Neural cell (in vitro differentiated cells): ENCODE measurements at regions not wholly inside any gene's neighbourhood (a gene's known extent, or its start where the extent isn't known, plus 50 kb on each side); places are given as distances from the start of the nearest gene placed in this dataset.

Experiments
- H2AFZ ChIP-seq: fragments of 200-600, 300-800 bp; sonication (generic), shearing (Covaris generic); 2 replicates; pipeline ENCODE4 v1.6.0; 2014; ENCODE audit warnings: low read depth, mild to moderate bottlenecking, antibody characterized with exemption, low read length, moderate library complexity
- H3F3A ChIP-seq: fragments of 200-600 bp; shearing (Covaris generic); 2 replicates; pipeline ENCODE4 v1.6.1; 2016; ENCODE audit warnings: mild to moderate bottlenecking, moderate library complexity, mixed read lengths, antibody characterized with exemption, low read length; ENCODE audit not compliant: insufficient read depth, poor library complexity, severe bottlenecking
- H3K27ac ChIP-seq: fragments of 200-600, 300-800 bp; sonication (generic), shearing (Covaris generic); 2 replicates; pipeline ENCODE4 v1.5.1; 2014; ENCODE audit warnings: mild to moderate bottlenecking, low read length, moderate library complexity
- H3K27me3 ChIP-seq: fragments of 300-800, 200-600 bp; sonication (generic), shearing (Covaris generic); 2 replicates; pipeline ENCODE4 v1.6.0; 2014; ENCODE audit warnings: mild to moderate bottlenecking, low read depth, low read length, moderate library complexity; ENCODE audit not compliant: insufficient read depth
- H3K36me3 ChIP-seq: fragments of 300-800, 200-600 bp; sonication (generic), shearing (Covaris generic); 2 replicates; pipeline ENCODE4 v1.5.1; 2014; ENCODE audit warnings: mild to moderate bottlenecking, antibody characterized with exemption, low read length, moderate library complexity; ENCODE audit not compliant: insufficient read depth
- H3K4me2 ChIP-seq: fragments of 300-800, 200-600 bp; sonication (generic), shearing (Covaris generic); 2 replicates; pipeline ENCODE4 v1.6.0; 2014; ENCODE audit warnings: mild to moderate bottlenecking, low read length
- H3K4me3 ChIP-seq: fragments of 300-800, 200-600 bp; sonication (generic), shearing (Covaris generic); 2 replicates; pipeline ENCODE4 v1.5.1; 2014; ENCODE audit warnings: mild to moderate bottlenecking, low read length, moderate library complexity
- H3K79me2 ChIP-seq: fragments of 200-600 bp; shearing (Covaris generic); replicated peaks from 2 replicates; pipeline ENCODE4 v1.6.0; 2014; ENCODE audit warnings: mild to moderate bottlenecking, low read length, moderate library complexity; ENCODE audit not compliant: insufficient read depth
- H3K9ac ChIP-seq: fragments of 300-800, 200-600 bp; sonication (generic), shearing (Covaris generic); 2 replicates; pipeline ENCODE4 v1.6.1; 2016; ENCODE audit warnings: mild to moderate bottlenecking, low read length, mixed read lengths
- H3K9me2 ChIP-seq: fragments of 200-600 bp; shearing (Covaris generic); 2 replicates; pipeline ENCODE4 v1.6.1; 2016; ENCODE audit warnings: mild to moderate bottlenecking, low read length, mixed read lengths; ENCODE audit not compliant: insufficient read depth
- H3K9me3 ChIP-seq: fragments of 200-600, 300-800 bp; sonication (generic), shearing (Covaris generic); 2 replicates; pipeline ENCODE4 v1.6.1; 2016; ENCODE audit warnings: mild to moderate bottlenecking, mixed run types, low read length, moderate library complexity, mixed read lengths
- H4K20me1 ChIP-seq: fragments of 200-600 bp; shearing (Covaris generic); 2 replicates; pipeline ENCODE4 v1.6.1; 2016; ENCODE audit warnings: mild to moderate bottlenecking, mixed run types; ENCODE audit not compliant: insufficient read depth
- EP300 ChIP-seq: fragments of 450-650 bp; conservative IDR thresholded peaks from 2 replicates; pipeline ENCODE4 v1.6.1; 2014; ENCODE audit warnings: antibody characterized with exemption, mild to moderate bottlenecking, moderate library complexity; ENCODE audit not compliant: poor library complexity, severe bottlenecking
- EZH2 ChIP-seq: fragments of 200-600, 300-800 bp; shearing (Covaris generic), sonication (generic); IDR thresholded peaks from 2 replicates; pipeline ENCODE4 v1.6.1; 2014; ENCODE audit warnings: antibody characterized with exemption, low read length, borderline replicate concordance, mild to moderate bottlenecking; ENCODE audit not compliant: insufficient read depth, poor library complexity, severe bottlenecking
- MXI1 ChIP-seq: fragments of 450-650 bp; conservative IDR thresholded peaks from 2 replicates; pipeline ENCODE4 v1.6.1; 2014; ENCODE audit warnings: antibody characterized with exemption, mild to moderate bottlenecking; ENCODE audit not compliant: poor library complexity, severe bottlenecking
- POLR2AphosphoS5 ChIP-seq: IDR thresholded peaks from 2 replicates; pipeline ENCODE4 v1.6.1; 2012
- RAD21 ChIP-seq: fragments of 450-650 bp; conservative IDR thresholded peaks from 2 replicates; pipeline ENCODE4 v1.6.1; 2014; ENCODE audit warnings: antibody characterized with exemption, mild to moderate bottlenecking, moderate library complexity
- SMC3 ChIP-seq: fragments of 450-650 bp; conservative IDR thresholded peaks from 2 replicates; pipeline ENCODE4 v1.6.1; 2014; ENCODE audit warnings: antibody characterized with exemption, mild to moderate bottlenecking, moderate library complexity; ENCODE audit not compliant: poor library complexity
- TAF1 ChIP-seq: IDR thresholded peaks from 2 replicates; pipeline ENCODE4 v1.6.1; 2012; ENCODE audit warnings: low read depth
- TF ChIP-seq, protein P1 (sequence below): IDR thresholded peaks from 2 replicates; pipeline ENCODE4 v1.6.1; 2012; ENCODE audit warnings: borderline replicate concordance
- TF ChIP-seq, protein P2 (sequence below): fragments of 450-650 bp; IDR thresholded peaks from 2 replicates; pipeline ENCODE4 v1.5.1; 2014; ENCODE audit warnings: antibody characterized with exemption, mild to moderate bottlenecking, moderate library complexity; ENCODE audit not compliant: poor library complexity, severe bottlenecking

GRCh38 chr9:16196206-16196605 lies 643.4 kb downstream of the CCDC171 start:
- TF ChIP-seq RAD21: no peak
- no peak for TF ChIP-seq SMC3
- no peak for TF ChIP-seq MXI1
- no peak for TF ChIP-seq POLR2AphosphoS5
- TF ChIP-seq, protein P1, sequence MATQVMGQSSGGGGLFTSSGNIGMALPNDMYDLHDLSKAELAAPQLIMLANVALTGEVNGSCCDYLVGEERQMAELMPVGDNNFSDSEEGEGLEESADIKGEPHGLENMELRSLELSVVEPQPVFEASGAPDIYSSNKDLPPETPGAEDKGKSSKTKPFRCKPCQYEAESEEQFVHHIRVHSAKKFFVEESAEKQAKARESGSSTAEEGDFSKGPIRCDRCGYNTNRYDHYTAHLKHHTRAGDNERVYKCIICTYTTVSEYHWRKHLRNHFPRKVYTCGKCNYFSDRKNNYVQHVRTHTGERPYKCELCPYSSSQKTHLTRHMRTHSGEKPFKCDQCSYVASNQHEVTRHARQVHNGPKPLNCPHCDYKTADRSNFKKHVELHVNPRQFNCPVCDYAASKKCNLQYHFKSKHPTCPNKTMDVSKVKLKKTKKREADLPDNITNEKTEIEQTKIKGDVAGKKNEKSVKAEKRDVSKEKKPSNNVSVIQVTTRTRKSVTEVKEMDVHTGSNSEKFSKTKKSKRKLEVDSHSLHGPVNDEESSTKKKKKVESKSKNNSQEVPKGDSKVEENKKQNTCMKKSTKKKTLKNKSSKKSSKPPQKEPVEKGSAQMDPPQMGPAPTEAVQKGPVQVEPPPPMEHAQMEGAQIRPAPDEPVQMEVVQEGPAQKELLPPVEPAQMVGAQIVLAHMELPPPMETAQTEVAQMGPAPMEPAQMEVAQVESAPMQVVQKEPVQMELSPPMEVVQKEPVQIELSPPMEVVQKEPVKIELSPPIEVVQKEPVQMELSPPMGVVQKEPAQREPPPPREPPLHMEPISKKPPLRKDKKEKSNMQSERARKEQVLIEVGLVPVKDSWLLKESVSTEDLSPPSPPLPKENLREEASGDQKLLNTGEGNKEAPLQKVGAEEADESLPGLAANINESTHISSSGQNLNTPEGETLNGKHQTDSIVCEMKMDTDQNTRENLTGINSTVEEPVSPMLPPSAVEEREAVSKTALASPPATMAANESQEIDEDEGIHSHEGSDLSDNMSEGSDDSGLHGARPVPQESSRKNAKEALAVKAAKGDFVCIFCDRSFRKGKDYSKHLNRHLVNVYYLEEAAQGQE: no peak
- no peak for TF ChIP-seq EZH2
- TF ChIP-seq TAF1: no peak
- TF ChIP-seq, protein P2, sequence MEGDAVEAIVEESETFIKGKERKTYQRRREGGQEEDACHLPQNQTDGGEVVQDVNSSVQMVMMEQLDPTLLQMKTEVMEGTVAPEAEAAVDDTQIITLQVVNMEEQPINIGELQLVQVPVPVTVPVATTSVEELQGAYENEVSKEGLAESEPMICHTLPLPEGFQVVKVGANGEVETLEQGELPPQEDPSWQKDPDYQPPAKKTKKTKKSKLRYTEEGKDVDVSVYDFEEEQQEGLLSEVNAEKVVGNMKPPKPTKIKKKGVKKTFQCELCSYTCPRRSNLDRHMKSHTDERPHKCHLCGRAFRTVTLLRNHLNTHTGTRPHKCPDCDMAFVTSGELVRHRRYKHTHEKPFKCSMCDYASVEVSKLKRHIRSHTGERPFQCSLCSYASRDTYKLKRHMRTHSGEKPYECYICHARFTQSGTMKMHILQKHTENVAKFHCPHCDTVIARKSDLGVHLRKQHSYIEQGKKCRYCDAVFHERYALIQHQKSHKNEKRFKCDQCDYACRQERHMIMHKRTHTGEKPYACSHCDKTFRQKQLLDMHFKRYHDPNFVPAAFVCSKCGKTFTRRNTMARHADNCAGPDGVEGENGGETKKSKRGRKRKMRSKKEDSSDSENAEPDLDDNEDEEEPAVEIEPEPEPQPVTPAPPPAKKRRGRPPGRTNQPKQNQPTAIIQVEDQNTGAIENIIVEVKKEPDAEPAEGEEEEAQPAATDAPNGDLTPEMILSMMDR: no peak
- TF ChIP-seq EP300: no peak
- no peak overlapping the region for H3K4me2 ChIP-seq
- H2AFZ ChIP-seq: no peak overlapping the region
- no peaks in the 10 kb centered on the region for H3K9me2 ChIP-seq
- no peaks in the 10 kb centered on the region for H3F3A ChIP-seq
- no peaks in the 10 kb centered on the region for H3K27me3 ChIP-seq
- H3K9ac ChIP-seq: no peak overlapping the region
- H3K36me3 ChIP-seq: no peaks in the 10 kb centered on the region
- H3K9me3 ChIP-seq: no peaks in the 10 kb centered on the region
- no peak overlapping the region for H3K4me3 ChIP-seq
- no peak overlapping the region for H3K27ac ChIP-seq
- H3K79me2 ChIP-seq: no peaks in the 10 kb centered on the region
- no peaks in the 10 kb centered on the region for H4K20me1 ChIP-seq

GRCh38 chr9:16197578-16198370 lies 644.9 kb downstream of the CCDC171 start:
- no peak for TF ChIP-seq MXI1
- TF ChIP-seq, protein P2: no peak
- no peak overlapping the region for H3K9ac ChIP-seq
- no peak overlapping the region for H3K27ac ChIP-seq
- H3K4me2 ChIP-seq: no peak overlapping the region
- H3K4me3 ChIP-seq: no peak overlapping the region
- no peaks in the 10 kb centered on the region for H3K79me2 ChIP-seq
- no peaks in the 10 kb centered on the region for H3F3A ChIP-seq
- H3K9me3 ChIP-seq: no peaks in the 10 kb centered on the region
- H3K9me2 ChIP-seq: no peaks in the 10 kb centered on the region
- H3K36me3 ChIP-seq: no peaks in the 10 kb centered on the region
- H2AFZ ChIP-seq: no peak overlapping the region
- no peaks in the 10 kb centered on the region for H3K27me3 ChIP-seq
- H4K20me1 ChIP-seq: no peaks in the 10 kb centered on the region
